ENCODE measurements at regions not wholly inside any gene's neighbourhood (a gene's known extent, or its start where the extent isn't known, plus 50 kb on each side); places are given as distances from the start of the nearest gene placed in this dataset.

- TF ChIP-seq TAF7 (optimal IDR thresholded peaks at IDR 0.05; ENCODE audit: borderline replicate concordance, low read depth, low read length), result no peak
- TF ChIP-seq BRCA1 (IDR thresholded peaks at IDR 0.05; ENCODE audit: low read depth, low read length), result no peak
- TF ChIP-seq SP2 (IDR thresholded peaks at IDR 0.05; ENCODE audit: low read length), result no peak
These were observed 321.3 kb upstream of the TMEM229A start (continued) for GRCh38 chr7:124354201-124354600.
